Coronary artery (tissue), 2 donors: ENCODE measurements at regions not wholly inside any gene's neighbourhood (a gene's known extent, or its start where the extent isn't known, plus 50 kb on each side); places are given as distances from the start of the nearest gene placed in this dataset.

Experiments
- DNase-seq: peaks from one replicate; pipeline ENCODE4 v3.0.0-alpha.2; 2017; ENCODE audit warnings: low spot score
- H3K27ac ChIP-seq, 2 donors: fragments of 200-600 bp; sonication (generic); one replicate each; pipeline ENCODE4 v1.5.1; 2016 to 2019
- H3K4me3 ChIP-seq: fragments of 200-600 bp; sonication (generic); 2 replicates; pipeline ENCODE4 v1.5.1; 2016; ENCODE audit warnings: mild to moderate bottlenecking, moderate library complexity
- TF ChIP-seq, protein P1 (sequence below): fragments of 200-600 bp; sonication (generic); IDR thresholded peaks from one replicate; pipeline ENCODE4 v1.5.1; 2019; ENCODE audit warnings: antibody characterized with exemption

DNA sequence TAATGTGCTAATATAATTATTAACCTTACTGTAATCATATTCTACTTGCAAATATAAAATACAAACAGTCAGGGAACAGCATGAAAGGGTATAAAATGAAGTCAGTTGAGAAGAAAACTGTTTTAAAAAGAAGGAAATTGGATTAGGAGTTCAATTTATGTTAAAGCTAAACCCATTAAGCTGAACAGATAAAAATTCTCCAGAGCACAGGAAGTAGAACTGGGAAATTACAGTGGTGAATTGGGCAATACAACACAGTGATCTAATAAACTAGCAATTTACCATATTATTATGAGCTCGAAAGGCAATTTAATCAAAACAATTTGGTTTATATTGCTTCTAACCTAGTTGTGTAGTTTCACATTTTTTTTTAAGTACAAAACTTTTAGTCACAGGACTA lies 407.4 kb upstream of the RGS17 start:
- TF ChIP-seq, protein P1, sequence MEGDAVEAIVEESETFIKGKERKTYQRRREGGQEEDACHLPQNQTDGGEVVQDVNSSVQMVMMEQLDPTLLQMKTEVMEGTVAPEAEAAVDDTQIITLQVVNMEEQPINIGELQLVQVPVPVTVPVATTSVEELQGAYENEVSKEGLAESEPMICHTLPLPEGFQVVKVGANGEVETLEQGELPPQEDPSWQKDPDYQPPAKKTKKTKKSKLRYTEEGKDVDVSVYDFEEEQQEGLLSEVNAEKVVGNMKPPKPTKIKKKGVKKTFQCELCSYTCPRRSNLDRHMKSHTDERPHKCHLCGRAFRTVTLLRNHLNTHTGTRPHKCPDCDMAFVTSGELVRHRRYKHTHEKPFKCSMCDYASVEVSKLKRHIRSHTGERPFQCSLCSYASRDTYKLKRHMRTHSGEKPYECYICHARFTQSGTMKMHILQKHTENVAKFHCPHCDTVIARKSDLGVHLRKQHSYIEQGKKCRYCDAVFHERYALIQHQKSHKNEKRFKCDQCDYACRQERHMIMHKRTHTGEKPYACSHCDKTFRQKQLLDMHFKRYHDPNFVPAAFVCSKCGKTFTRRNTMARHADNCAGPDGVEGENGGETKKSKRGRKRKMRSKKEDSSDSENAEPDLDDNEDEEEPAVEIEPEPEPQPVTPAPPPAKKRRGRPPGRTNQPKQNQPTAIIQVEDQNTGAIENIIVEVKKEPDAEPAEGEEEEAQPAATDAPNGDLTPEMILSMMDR = no peak
- Histone ChIP-seq H3K27ac (no peak overlapping the region), H3K4me3 (no peak overlapping the region)
- no peak for DNase-seq

DNA sequence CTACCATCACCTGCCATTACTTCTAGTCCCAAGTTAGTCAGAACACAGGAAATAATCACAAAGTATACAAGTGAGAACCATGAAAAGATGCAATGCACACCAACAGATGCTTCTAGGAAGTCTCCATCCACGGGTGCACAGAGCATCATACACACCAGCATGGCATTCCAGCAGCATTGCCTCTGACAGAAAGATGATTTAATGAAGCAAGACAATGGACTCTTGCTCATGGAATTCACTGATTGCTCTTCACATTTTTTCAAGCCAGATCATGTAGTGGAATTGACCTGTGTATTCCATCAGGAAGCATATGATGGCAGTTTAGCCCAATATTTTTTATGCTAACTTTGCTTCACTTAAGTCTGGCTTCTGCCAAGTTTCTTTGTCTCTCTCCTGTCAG lies 406.3 kb upstream of the RGS17 start:
- no peak for DNase-seq
- no peak overlapping the region for H3K4me3 ChIP-seq
- no peak overlapping the region for H3K27ac ChIP-seq
- TF ChIP-seq, protein P1 = no peak

DNA sequence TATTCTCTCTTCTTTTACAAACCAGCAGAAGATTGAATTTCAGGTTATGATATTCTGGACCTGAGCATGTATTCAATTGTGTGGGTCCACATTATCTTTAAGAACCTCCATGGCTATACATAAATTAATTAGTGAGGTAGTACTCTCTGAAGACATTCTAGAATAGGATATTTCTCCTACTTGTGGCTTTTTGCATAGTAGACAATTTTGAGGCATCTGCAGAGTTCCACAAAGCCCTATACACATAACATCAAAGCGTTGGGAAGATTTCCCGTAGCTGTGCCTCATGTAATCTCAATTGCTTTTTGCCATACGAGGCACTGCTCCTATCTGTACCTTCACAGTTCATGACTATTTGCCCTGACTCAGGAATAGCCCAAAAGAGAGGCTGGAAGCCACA lies 395.4 kb upstream of the RGS17 start:
- TF ChIP-seq, protein P1 = no peak
- no peak overlapping the region for H3K4me3 ChIP-seq

DNA sequence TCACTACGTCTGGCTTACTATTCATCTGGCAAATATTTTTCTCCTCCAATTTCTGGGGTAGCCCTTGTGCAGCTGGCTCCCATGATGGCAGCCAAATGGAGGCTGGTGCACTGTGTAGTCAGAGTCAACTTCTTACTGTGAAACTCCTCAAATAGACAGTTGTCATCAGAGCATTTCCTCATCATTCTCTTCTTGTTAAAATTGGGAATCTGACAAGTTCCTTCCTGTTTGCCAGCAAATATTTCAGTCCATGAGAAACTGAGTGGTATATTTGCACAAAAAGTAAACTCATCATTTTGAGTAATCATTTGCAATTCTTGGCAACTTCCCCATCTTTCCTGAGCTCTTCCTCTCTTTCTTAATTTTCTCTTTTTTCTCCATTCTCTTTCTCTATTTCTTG lies 394.9 kb upstream of the RGS17 start:
- no peak for DNase-seq
- Histone ChIP-seq H3K4me3 (no peak overlapping the region), H3K27ac (no peak overlapping the region)
- TF ChIP-seq, protein P1 = no peak

More for the DNA sequence above, 395.4 kb upstream of the RGS17 start:
- no peak for DNase-seq
- no peak overlapping the region for H3K27ac ChIP-seq

DNA sequence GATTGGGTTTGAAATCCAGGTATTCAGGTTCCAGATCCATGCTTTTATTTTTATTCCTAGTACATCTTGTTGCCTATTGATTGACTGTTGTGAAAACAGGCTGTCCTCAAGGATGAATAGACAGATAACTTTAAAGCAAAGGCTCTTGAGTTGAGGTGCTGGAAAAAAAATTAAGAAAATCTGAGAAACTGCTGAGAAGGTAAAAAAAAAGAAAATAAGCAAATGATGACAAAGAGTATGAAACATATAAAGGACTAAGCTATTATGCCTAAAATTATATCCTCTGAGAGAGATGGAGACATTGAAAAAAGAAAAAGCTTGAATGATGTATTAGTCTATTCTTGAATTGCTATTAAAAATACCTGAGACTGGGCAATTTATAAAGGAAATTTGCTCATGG lies 392.3 kb upstream of the RGS17 start:
- TF ChIP-seq, protein P1 = no peak
- H3K4me3 ChIP-seq = no peak overlapping the region
- DNase-seq = no peak
- H3K27ac ChIP-seq = no peak overlapping the region

DNA sequence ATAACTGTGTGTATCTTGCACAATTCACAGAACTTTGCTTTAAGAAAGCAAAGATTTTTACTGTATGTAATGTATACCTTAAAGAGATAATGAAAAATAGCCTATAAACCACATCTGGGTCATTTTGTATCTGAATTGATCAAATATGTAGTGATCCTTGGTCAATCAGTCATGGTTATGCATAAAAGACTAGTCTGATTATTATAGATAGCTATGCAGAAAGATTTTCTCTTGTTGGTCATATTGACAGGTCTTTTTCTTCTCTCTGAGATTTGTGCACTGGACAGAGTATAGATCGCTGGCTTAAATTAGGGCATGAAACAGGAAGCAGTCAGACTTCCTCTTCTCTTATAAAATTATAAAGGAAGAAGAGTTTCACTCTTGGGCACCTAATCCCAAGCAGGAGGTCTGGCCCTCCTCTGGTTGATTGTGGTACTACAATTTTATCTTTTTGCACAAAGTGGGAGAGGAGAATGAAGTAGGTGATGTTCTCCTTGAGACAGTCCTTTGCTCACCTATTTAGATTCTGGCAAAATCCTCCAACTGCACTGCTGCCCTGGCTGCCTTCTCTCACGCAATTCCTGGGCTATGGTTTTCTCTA lies 380.9 kb upstream of the RGS17 start:
- TF ChIP-seq, protein P1 = peak; percentile 58
- no peak overlapping the region for H3K4me3 ChIP-seq
- DNase-seq = no peak
- H3K27ac ChIP-seq = no peak overlapping the region

DNA sequence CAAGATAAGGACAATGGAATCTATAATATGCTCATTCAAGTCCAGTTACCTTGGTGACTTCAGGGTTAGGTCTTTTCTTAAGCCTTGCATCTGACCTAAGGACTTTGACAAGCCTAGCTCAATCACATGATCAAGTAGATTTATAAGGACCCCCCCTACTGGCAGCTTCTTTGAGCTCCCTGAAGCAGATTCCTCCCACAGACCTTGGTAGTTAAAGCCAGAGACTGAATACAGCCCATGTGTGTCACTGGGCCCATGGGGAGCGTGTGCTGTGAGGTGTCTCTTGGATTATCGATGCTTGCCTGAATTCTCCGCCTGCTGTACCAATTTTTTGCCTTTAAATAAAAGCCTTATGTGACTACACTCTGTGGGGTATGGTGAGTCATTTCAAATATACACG lies 372.7 kb upstream of the RGS17 start:
- H3K4me3 ChIP-seq = no peak overlapping the region
- TF ChIP-seq, protein P1 = no peak
- no peak for DNase-seq
- H3K27ac ChIP-seq = no peak overlapping the region
